ENCODE measurements at regions not wholly inside any gene's neighbourhood (a gene's known extent, or its start where the extent isn't known, plus 50 kb on each side); places are given as distances from the start of the nearest gene placed in this dataset.

- Histone ChIP-seq H3K4me3 (ENCODE audit: low read depth, low read length, poor library complexity, severe bottlenecking) (no peak overlapping the region), H3K27ac (ENCODE audit: low read depth, low read length, poor library complexity, severe bottlenecking) (no peak overlapping the region), H2AFZ (ENCODE audit: low read length) (no peak overlapping the region), H3K4me1 (ENCODE audit: insufficient read depth, low read length, poor library complexity, severe bottlenecking) (no peaks in the 10 kb centered on the region), H4K20me1 (ENCODE audit: insufficient read depth, low read length) (no peaks in the 10 kb centered on the region), H3K36me3 (ENCODE audit: insufficient read depth, low read length) (no peaks in the 10 kb centered on the region), H3K9me3 (ENCODE audit: low read length) (no peaks in the 10 kb centered on the region), H3K4me2 (ENCODE audit: low read length) (no peak overlapping the region), H3K79me2 (ENCODE audit: insufficient read depth, low read depth, low read length) (no peaks in the 10 kb centered on the region), H3K9me2 (ENCODE audit: insufficient read depth, low read length) (no peaks in the 10 kb centered on the region)
- TF ChIP-seq CTCF (conservative IDR thresholded peaks at IDR 0.05; ENCODE audit: low read length): no peak
- ChIA-PET POLR2A (no interaction called here), CTCF (ENCODE audit: unreplicated experiment) (no interaction called here)
- no TSS peak for BruUV-seq (replicated peaks)
- no peak for DNase-seq (ENCODE audit: low spot score)
- intact Hi-C loops (cut with micrococcal nuclease; ENCODE audit: unreplicated experiment): no loop called here
Observed at GRCh38 chr10:57094083-57094482, 733.0 kb upstream of the ZWINT start.

DNA sequence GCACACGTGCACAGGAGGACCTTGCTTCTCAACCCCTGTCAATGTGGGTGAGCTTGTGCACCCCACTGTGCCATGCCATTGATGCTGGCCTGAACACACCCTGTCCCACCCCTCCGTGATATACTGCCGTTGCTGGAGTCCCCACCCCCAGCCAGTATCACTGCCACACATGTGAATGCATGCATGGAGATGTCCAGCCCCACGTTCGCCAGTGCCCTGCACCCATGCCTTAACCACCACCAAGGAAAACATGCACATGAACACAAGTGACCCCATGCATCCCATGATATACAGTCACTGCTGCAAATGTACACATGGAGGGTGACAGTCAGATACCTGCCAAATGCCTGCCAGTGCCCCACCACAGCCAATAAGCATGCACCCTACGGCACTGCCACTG is 692.5 kb upstream of the ZWINT start:
- TF ChIP-seq CTCF (conservative IDR thresholded peaks at IDR 0.05; ENCODE audit: low read length): no peak
- TF ChIP-seq EZH2phosphoT487 (IDR thresholded peaks at IDR 0.05; ENCODE audit: borderline replicate concordance, low read depth, low read length): no peak
- no peak overlapping the region for H2AFZ ChIP-seq (ENCODE audit: low read length)
- no peaks in the 10 kb centered on the region for H3K4me1 ChIP-seq (ENCODE audit: insufficient read depth, low read length, poor library complexity, severe bottlenecking)
- no peaks in the 10 kb centered on the region for H4K20me1 ChIP-seq (ENCODE audit: insufficient read depth, low read length)
- H3K9me3 ChIP-seq (ENCODE audit: low read length): no peaks in the 10 kb centered on the region
- no peak for DNase-seq (ENCODE audit: low spot score)
- H3K27ac ChIP-seq (ENCODE audit: low read depth, low read length, poor library complexity, severe bottlenecking): no peak overlapping the region
- BruUV-seq (replicated peaks): no TSS peak
- H3K4me2 ChIP-seq (ENCODE audit: low read length): no peak overlapping the region
- no peaks in the 10 kb centered on the region for H3K36me3 ChIP-seq (ENCODE audit: insufficient read depth, low read length)
- intact Hi-C loops (cut with micrococcal nuclease; ENCODE audit: unreplicated experiment): no loop called here
- H3K9me2 ChIP-seq (ENCODE audit: insufficient read depth, low read length): no peaks in the 10 kb centered on the region
- POLR2A ChIA-PET: no interaction called here
- CTCF ChIA-PET (ENCODE audit: unreplicated experiment): no interaction called here
- no peak overlapping the region for H3K4me3 ChIP-seq (ENCODE audit: low read depth, low read length, poor library complexity, severe bottlenecking)
- no peaks in the 10 kb centered on the region for H3K79me2 ChIP-seq (ENCODE audit: insufficient read depth, low read depth, low read length)

DNA sequence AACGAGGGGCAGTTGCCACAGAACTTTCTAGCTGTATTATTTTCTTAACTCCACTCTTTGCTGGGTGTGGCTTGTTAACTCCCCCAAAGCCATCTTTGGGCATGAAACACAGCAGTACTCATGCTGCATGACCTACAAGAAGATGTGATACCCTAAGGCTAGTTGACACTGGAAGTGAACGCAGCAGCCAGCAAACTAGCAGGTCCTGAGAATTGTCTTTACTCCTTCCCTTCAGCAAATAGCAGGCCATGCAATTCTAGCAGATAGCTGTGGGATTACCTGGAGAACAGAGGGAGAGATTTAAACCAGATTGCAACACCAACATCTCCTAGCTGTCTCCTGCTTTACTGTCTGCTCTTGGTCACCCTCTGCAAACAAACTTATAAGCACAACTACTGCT is 688.0 kb upstream of the ZWINT start:
- no TSS peak for BruUV-seq (replicated peaks)
- DNase-seq (ENCODE audit: low spot score): no peak
- POLR2A ChIA-PET: interaction anchor here (0.7 to 0.9 kb wide), 2 partner anchors 512 to 1023 kb away, joined by 3 read pairs; no protein-coding TSS in a partner anchor

More for the DNA sequence above, 688.0 kb upstream of the ZWINT start:
- TF ChIP-seq CTCF (conservative IDR thresholded peaks at IDR 0.05; ENCODE audit: low read length) (no peak), EZH2phosphoT487 (IDR thresholded peaks at IDR 0.05; ENCODE audit: borderline replicate concordance, low read depth, low read length) (no peak)
- Histone ChIP-seq H3K27ac (ENCODE audit: low read depth, low read length, poor library complexity, severe bottlenecking) (no peak overlapping the region), H3K79me2 (ENCODE audit: insufficient read depth, low read depth, low read length) (no peaks in the 10 kb centered on the region), H3K4me1 (ENCODE audit: insufficient read depth, low read length, poor library complexity, severe bottlenecking) (no peaks in the 10 kb centered on the region), H3K4me3 (ENCODE audit: low read depth, low read length, poor library complexity, severe bottlenecking) (no peak overlapping the region), H3K9me2 (ENCODE audit: insufficient read depth, low read length) (no peaks in the 10 kb centered on the region), H4K20me1 (ENCODE audit: insufficient read depth, low read length) (no peaks in the 10 kb centered on the region), H3K36me3 (ENCODE audit: insufficient read depth, low read length) (no peaks in the 10 kb centered on the region), H3K9me3 (ENCODE audit: low read length) (no peaks in the 10 kb centered on the region), H3K4me2 (ENCODE audit: low read length) (no peak overlapping the region), H2AFZ (ENCODE audit: low read length) (no peak overlapping the region)
- intact Hi-C loops (cut with micrococcal nuclease; ENCODE audit: unreplicated experiment): no loop called here
- CTCF ChIA-PET (ENCODE audit: unreplicated experiment): no interaction called here
